ENCODE measurements at regions not wholly inside any gene's neighbourhood (a gene's known extent, or its start where the extent isn't known, plus 50 kb on each side); places are given as distances from the start of the nearest gene placed in this dataset.
"Not testable (repeated sequence)": the region's sequence is repeated elsewhere in the genome, so short reads cannot be mapped to it uniquely, and the experiment has no call there.

- H3K4me3 ChIP-seq (ENCODE audit: low read depth, low read length): no peak overlapping the region
- no peak for DNase-seq (ENCODE audit: low read depth)
- TF ChIP-seq CTCF (IDR thresholded peaks at IDR 0.05; ENCODE audit: insufficient read depth, low read depth, low read length, missing control alignments): no peak
Observed at GRCh38 chr4:125626946-125627345, 312.2 kb downstream of the FAT4 start.

GRCh38 chr4:125639182-125639621, 324.4 kb downstream of the FAT4 start:
- H3K4me3 ChIP-seq (ENCODE audit: low read depth, low read length): no peak overlapping the region
- no peak for DNase-seq (ENCODE audit: low read depth)
- no peak for TF ChIP-seq CTCF (IDR thresholded peaks at IDR 0.05; ENCODE audit: insufficient read depth, low read depth, low read length, missing control alignments)

GRCh38 chr4:125641611-125642010, 326.9 kb downstream of the FAT4 start:
- H3K4me3 ChIP-seq (ENCODE audit: low read depth, low read length): no peak overlapping the region
- TF ChIP-seq CTCF (IDR thresholded peaks at IDR 0.05; ENCODE audit: insufficient read depth, low read depth, low read length, missing control alignments): no peak
- DNase-seq (ENCODE audit: low read depth): no peak

- DNase-seq (ENCODE audit: low read depth): no peak
- no peak for TF ChIP-seq CTCF (IDR thresholded peaks at IDR 0.05; ENCODE audit: insufficient read depth, low read depth, low read length, missing control alignments)
- H3K4me3 ChIP-seq (ENCODE audit: low read depth, low read length): no peak overlapping the region
Observed at GRCh38 chr4:125642645-125643044, 327.9 kb downstream of the FAT4 start.

GRCh38 chr4:125649452-125649851, 334.7 kb downstream of the FAT4 start:
- no peak for TF ChIP-seq CTCF (IDR thresholded peaks at IDR 0.05; ENCODE audit: insufficient read depth, low read depth, low read length, missing control alignments)
- no peak overlapping the region for H3K4me3 ChIP-seq (ENCODE audit: low read depth, low read length)
- no peak for DNase-seq (ENCODE audit: low read depth)

- TF ChIP-seq CTCF (IDR thresholded peaks at IDR 0.05; ENCODE audit: insufficient read depth, low read depth, low read length, missing control alignments): no peak
- no peak for DNase-seq (ENCODE audit: low read depth)
Observed at GRCh38 chr4:125650557-125650956, 335.8 kb downstream of the FAT4 start.

GRCh38 chr4:125651707-125652357, 337.1 kb downstream of the FAT4 start:
- not testable (repeated sequence) for H3K4me3 ChIP-seq (ENCODE audit: low read depth, low read length); DNase-seq (ENCODE audit: low read depth)

More at GRCh38 chr4:125650557-125650956, 335.8 kb downstream of the FAT4 start:
- H3K4me3 ChIP-seq (ENCODE audit: low read depth, low read length): no peak overlapping the region

All from GM12865 (cell line).